Left forelimb (tissue), 1 donor: ENCODE measurements at regions not wholly inside any gene's neighbourhood (a gene's known extent, or its start where the extent isn't known, plus 50 kb on each side); places are given as distances from the start of the nearest gene placed in this dataset.
"Not testable (repeated sequence)": the region's sequence is repeated elsewhere in the genome, so short reads cannot be mapped to it uniquely, and the experiment has no call there.

Source experiments
- DNase-seq: peaks from one replicate; pipeline ENCODE4 v3.0.0-alpha.2; 2018; ENCODE audit warnings: low spot score

GRCh38 chr2:72031346-72032110, 116.1 kb downstream of the CYP26B1 start:
- DNase-seq: peak; percentile 53

GRCh38 chr2:72028996-72029395, 118.7 kb downstream of the CYP26B1 start:
- peak; percentile 25 for DNase-seq

- peak; percentile 37 for DNase-seq
Measured at GRCh38 chr2:72028351-72028995, 119.2 kb downstream of the CYP26B1 start.

GRCh38 chr2:72027426-72028161, 120.1 kb downstream of the CYP26B1 start:
- DNase-seq: peak; percentile 62

- DNase-seq: peak; percentile 23
Measured at GRCh38 chr2:72026819-72027425, 120.7 kb downstream of the CYP26B1 start.

GRCh38 chr2:72024451-72025175, 123.0 kb downstream of the CYP26B1 start:
- peak; percentile 36 for DNase-seq

GRCh38 chr2:72023678-72024390, 123.8 kb downstream of the CYP26B1 start:
- DNase-seq: peak; percentile 48

GRCh38 chr2:72021371-72021770, 126.3 kb downstream of the CYP26B1 start:
- DNase-seq: not testable (repeated sequence)

- no peak for DNase-seq
Measured at GRCh38 chr2:72015266-72015665, 132.4 kb downstream of the CYP26B1 start.

- no peak for DNase-seq
Measured at GRCh38 chr2:72014831-72015230, 132.8 kb downstream of the CYP26B1 start.

GRCh38 chr2:72013726-72014125, 133.9 kb downstream of the CYP26B1 start:
- peak; percentile 47 for DNase-seq

- peak; percentile 25 for DNase-seq
Measured at GRCh38 chr2:72012886-72013574, 134.6 kb downstream of the CYP26B1 start.

GRCh38 chr2:72011791-72012190, 135.9 kb downstream of the CYP26B1 start:
- peak; percentile 28 for DNase-seq

- peak; percentile 51 for DNase-seq
Measured at GRCh38 chr2:72011370-72011689, 136.3 kb downstream of the CYP26B1 start.

- DNase-seq: peak; percentile 44
Measured at GRCh38 chr2:72010647-72011369, 136.9 kb downstream of the CYP26B1 start.

GRCh38 chr2:72008608-72009007, 139.1 kb downstream of the CYP26B1 start:
- DNase-seq: peak; percentile 42

GRCh38 chr2:72007402-72007801, 140.3 kb downstream of the CYP26B1 start:
- peak; percentile 31 for DNase-seq

- peak; percentile 22 for DNase-seq
Measured at GRCh38 chr2:72006188-72006736, 141.4 kb downstream of the CYP26B1 start.

GRCh38 chr2:72004976-72005375, 142.7 kb downstream of the CYP26B1 start:
- DNase-seq: peak; percentile 20
